ENCODE measurements at regions not wholly inside any gene's neighbourhood (a gene's known extent, or its start where the extent isn't known, plus 50 kb on each side); places are given as distances from the start of the nearest gene placed in this dataset.
"Not testable (repeated sequence)": the region's sequence is repeated elsewhere in the genome, so short reads cannot be mapped to it uniquely, and the experiment has no call there.

DNA sequence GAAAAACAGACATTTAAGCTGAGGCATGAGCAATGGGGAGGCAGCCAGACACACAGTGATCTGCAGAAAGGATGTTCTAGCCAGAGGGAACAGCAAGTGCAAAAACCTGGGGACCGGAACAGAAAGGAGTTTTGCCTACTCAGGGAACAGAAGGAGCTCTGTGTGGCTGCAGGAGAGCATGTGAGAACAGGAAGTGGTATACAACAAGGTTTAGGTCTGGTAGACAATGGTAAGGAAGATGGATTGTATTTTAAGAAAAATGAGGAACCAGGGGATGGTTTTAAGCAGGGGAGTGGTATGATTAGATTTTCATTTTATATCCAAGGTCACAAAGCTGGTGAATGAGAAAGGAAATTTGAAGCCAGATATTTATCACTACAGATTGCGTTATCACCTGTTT, 157.5 kb downstream of the UNC5CL start:
- no peak for DNase-seq

- no peak for DNase-seq
Observed at GRCh38 chr6:40880906-40881305, 158.1 kb downstream of the UNC5CL start.

DNA sequence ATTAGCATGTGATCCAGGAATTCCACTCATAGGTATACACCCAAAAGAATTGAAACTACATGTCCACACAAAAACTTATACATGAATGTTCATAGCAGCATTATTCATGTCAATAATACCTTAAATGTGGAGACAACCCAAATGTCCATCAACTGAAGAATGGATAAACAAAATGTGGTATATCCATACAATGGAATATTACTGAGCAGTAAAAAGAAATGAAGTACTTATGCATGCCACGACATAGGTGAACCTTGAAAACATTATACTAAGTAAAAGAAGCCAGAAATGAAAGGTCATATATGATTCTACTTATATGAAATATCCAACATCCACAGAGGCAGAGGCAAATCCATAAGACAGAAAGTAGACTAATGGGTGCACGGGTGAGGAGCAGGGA, 159.9 kb downstream of the UNC5CL start:
- DNase-seq: no peak

GRCh38 chr6:40877362-40877761, 161.7 kb downstream of the UNC5CL start:
- peak; percentile 55 to 63 for DNase-seq

DNA sequence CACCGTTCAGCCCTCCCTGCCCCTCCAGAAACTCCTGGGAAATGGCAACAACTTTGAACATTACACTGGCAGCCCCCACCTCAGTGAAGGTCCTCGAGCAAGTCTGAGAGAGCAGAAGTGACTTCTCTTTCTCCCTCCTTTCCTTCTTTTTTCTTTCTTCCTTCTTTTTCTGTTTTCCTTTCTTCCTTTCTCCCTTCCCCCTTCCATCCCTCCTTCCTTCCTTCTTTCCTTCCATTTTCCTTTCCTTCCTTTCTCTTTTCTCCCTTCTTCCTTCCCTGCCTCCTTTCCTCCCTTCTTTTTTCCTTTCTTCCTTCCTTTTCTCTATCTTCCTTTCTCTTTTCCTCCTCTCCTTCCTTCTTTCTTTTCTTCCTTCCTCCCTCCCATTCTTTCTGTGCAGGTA, 162.7 kb downstream of the UNC5CL start:
- DNase-seq: no peak

- no peak for DNase-seq
Observed at GRCh38 chr6:40874495-40874894, 164.5 kb downstream of the UNC5CL start.

GRCh38 chr6:40871424-40871823, 167.6 kb downstream of the UNC5CL start:
- no peak for DNase-seq

- not testable (repeated sequence) for DNase-seq
Observed at GRCh38 chr6:40868089-40868865, 170.7 kb downstream of the UNC5CL start.

DNA sequence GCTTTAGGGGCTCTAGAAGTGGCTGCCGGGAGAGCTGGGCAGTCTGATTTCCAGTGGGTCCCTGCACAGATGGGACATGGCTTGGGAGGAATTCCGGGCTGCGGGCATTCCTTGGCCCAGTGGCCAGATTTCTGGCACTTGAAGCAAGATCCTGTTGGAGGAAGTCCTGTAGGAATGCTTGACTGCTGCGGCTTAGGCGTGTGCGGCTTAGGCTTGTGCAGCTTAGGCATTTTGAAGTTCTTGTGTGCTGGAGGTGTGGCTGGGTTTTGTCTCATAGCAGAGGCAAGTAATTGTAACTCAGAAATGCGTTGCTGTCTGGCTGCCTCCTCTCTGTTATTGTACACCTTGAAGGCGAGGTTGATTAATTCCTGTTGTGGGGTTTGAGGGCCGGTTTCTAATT, 171.5 kb downstream of the UNC5CL start:
- not testable (repeated sequence) for DNase-seq

DNA sequence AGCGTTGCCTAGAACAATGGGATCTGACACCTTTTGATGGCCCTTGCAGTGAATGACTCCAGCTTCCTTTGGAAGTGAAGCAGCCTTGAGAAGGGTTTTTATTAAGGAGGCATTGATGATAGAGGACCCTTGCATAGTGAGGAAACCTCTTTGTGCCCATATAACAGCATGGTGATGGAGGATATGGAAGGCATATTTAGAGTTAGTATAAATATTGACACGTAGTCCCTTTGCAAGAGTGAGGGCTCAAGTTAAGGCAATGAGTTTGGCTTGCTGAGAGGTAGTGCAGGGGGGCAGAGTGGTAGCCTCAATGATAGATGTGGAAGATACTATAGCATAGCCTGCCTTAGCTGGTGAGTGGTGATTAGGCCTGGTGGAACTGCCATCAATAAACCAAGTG, 173.8 kb downstream of the UNC5CL start:
- not testable (repeated sequence) for DNase-seq

DNA sequence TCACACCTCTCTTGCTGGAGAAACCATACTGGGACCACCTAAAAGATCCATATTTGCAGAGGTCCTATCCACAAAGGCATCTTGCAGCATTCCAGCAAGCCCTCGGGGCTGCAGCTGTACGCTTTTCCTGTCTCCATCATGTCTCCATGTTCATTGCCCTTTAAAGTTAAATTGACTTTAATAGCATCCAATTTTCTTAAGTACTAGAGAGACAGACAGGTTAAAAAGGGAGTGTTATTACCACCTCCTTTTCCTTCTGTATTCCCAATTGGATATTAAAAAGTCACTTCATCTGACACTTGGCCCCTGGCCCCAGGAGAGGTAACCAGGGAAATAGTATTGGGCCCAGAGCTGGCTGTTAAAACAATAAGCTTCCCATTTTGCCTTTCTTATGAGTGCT, 178.6 kb downstream of the UNC5CL start:
- DNase-seq: no peak

- DNase-seq: no peak
Observed at GRCh38 chr6:40856271-40856670, 182.8 kb downstream of the UNC5CL start.

- no peak for DNase-seq
Observed at GRCh38 chr6:40855168-40855880, 183.7 kb downstream of the UNC5CL start.

- no peak for DNase-seq
Observed at GRCh38 chr6:40854592-40854991, 184.4 kb downstream of the UNC5CL start.

DNA sequence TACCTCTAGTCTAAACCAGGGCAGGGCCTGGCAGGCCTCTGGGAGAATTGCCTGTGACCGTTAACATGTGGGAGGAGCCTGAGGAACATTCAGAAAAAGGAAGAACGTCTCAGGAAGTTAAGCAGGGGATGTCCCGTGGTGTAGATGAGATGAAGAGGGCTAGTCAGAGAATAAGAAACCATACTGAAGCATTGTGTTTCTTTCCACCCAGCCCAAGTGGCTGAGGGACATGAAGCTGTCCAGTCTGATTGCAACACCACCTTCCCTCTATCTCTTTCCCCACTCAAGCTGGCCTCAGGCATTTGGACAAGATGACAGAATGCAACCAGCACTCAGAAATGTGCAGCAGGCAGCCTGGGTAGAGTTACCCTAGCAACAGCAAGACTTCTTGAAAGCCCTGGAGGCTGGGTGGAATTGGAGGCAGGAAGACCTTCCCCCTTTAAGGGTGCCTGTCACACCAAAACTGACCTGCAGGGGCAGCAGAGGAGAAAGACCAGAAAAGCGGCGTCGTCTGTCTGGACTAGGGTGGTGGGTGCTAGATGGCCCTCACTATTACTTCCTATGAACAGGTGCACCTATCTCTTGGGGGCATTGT, 186.1 kb downstream of the UNC5CL start:
- peak; percentile 46 to 53 for DNase-seq

DNA sequence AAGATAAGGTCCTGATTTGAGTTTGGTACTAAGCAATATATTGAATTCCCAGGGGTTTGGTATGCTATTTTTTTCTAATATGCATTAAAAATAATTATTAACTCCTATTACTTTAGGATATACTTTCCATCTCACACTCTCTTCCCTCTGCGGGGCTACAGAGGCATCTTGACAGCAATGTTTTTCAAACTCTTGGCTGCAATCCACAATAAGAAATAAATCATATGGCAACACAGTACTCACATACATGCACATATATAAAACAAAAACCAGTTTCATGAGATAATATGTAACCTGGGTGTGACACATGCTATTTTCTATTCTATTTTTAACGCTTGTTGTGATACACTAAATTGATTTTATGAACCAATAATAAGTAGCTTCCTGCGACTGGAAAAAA, 189.5 kb downstream of the UNC5CL start:
- no peak for DNase-seq

GRCh38 chr6:40848868-40849514, 190.0 kb downstream of the UNC5CL start:
- no peak for DNase-seq

DNA sequence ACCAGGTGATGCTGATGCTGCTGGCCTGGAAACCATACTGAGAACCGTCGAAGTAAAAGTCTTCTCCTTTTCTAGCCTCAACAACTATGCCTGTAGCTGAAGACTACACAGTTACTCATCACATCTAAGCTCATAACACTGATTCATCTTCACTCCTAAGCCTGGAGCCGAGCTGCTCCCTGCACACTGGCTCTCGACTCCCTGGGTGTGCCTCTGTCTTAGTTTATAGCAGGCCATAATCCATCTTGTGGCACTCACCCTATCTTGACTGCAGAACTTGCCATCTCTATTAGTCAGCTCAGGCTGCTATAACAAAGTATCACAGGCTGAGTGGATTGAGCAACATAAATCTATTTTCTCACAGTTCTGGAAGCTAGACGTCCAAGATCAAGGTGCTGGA, 191.0 kb downstream of the UNC5CL start:
- DNase-seq: no peak

DNA sequence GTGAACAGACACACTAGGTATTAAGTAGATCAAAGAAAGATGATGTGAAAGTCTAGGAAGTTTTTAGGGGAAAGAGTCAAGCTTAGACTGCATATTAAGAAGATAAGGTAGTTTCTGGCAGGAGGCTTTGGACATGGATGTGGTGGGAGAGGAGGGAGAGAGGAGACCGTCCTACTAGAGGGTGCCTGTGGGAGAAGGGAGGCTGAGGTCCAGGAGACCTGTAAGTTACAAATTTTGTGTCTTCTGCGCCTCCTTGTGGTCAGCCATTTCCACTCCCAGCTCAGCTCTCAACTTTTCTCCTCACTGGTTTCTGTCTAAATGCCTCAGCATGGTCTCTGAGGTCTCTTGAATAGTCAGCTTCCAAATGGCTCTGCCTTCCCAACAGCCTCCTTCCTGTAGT, 193.5 kb downstream of the UNC5CL start:
- peak; percentile 33 to 38 for DNase-seq

GRCh38 chr6:40844246-40844645, 194.8 kb downstream of the UNC5CL start:
- DNase-seq: no peak

DNA sequence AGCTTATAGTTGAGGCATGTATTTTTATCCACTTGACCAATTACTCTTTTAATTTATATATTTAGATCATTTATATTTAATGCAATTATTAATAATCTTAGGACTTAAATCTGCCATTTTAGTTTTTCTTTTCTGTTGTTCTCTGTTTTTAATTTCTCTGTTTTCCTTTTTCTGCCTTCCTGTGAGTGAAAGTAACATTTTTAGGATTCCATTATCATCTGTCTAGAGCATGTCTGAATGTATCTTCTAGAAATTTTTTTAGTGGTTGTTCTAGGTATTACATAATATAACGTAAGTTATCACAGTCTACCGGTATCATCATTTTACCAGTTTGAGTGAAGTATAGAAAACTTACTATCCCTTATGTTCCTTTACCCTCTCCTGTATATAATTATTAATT, 197.3 kb downstream of the UNC5CL start:
- DNase-seq: no peak

DNA sequence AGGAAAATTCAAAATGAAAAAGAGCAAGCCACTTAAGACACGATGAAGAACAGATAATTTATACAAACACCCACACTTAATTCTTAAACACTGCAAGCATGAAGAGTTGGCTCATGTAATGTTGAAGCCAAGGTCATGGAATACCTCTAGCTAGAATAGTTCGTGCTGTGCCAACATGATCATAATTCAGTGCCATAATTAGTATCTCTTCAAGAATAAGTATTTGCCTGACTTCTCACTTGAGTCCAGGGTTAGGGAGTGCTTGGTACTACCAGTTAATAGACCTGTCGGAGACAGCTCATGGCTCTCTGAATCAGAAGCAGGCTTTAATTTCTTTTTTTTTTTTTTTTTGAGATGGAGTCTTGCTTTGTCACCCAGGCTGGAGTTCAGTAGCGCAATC, 206.3 kb downstream of the UNC5CL start:
- DNase-seq: no peak

- DNase-seq: no peak
Observed at GRCh38 chr6:40831381-40831780, 207.6 kb downstream of the UNC5CL start.

DNA sequence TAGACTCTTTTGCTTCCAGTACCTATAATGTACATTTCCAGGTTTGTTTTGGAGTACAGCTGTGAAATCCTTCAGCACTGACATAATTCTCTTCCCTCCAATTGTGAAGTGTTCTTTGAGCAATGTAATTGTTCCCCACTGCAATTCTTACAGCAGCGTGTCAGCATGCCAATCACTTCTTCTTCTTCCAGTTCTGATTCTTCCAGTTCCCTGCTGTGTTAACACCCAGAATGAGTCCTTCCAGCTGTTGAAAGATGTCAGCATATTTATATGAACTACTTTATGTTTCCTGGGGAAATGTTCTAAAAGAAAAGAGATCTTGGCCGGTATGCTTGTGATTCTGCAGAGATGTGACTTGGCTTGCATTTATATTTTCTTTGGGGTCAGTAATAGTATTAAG, 213.9 kb downstream of the UNC5CL start:
- no peak for DNase-seq
